ENCODE measurements at regions not wholly inside any gene's neighbourhood (a gene's known extent, or its start where the extent isn't known, plus 50 kb on each side); places are given as distances from the start of the nearest gene placed in this dataset.

DNA sequence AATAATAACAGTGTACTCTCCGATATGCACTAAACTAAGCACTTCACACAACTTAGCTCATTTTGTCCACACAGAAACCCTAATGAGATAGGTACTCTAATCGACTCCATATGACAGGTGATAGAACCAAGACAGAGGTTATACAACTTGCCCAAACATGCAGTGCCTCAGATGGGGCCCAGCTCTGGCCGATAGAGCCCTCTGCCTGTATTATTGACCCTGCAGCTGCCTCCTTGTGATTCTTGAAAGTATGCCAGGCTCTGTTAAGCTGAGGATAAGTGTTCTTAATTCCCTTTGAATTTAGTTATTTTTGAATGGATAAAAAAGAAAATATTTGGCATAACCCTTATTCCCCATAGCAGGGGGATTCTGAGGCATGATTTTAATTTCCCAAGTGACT, 78.5 kb downstream of the HMHB1 start:
- Mint-ChIP-seq H3K36me3 (no peaks in the 10 kb centered on the region), H3K4me3 (no peak overlapping the region), H3K4me1 (no peaks in the 10 kb centered on the region), H3K27me3 (peaks cover 4% of the 10 kb centered on the region), H3K9me3 (peaks cover 0 to 2% (median 0%) of the 10 kb centered on the region in 3 donors), H3K27ac (no peak overlapping the region)

- Mint-ChIP-seq H3K9me3 (peaks cover 0 to 2% (median 0%) of the 10 kb centered on the region in 3 donors), H3K4me3 (no peak overlapping the region), H3K36me3 (no peaks in the 10 kb centered on the region), H3K27ac (no peak overlapping the region), H3K4me1 (no peaks in the 10 kb centered on the region), H3K27me3 (peaks cover 2% of the 10 kb centered on the region)
Measured at GRCh38 chr5:143892271-143892670, 80.3 kb downstream of the HMHB1 start.

DNA sequence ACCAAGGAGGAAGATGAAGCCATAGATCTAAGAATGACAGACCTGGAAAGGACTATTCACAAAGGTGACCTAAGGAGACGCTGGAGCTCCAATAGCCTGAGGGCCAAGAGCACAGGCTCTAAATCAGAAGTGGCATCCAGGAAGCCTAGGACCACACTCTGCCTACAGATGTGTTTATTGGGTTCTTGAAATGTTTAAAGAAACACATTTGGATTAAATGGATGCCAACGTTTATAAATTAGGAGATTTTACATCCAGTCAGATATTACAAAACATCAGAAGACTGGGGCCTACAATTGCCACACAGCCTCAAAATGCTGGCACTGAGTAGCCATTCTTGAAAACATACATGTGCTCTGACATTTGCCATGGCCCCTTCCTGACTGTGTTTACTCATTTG, 80.9 kb downstream of the HMHB1 start:
- Mint-ChIP-seq H3K9me3 (peaks cover 0 to 2% (median 0%) of the 10 kb centered on the region in 3 donors), H3K4me3 (no peak overlapping the region), H3K36me3 (no peaks in the 10 kb centered on the region), H3K27me3 (peaks cover 2% of the 10 kb centered on the region), H3K27ac (no peak overlapping the region), H3K4me1 (no peaks in the 10 kb centered on the region)

GRCh38 chr5:143893638-143894037, 81.7 kb downstream of the HMHB1 start:
- H3K9me3 Mint-ChIP-seq: peaks cover 0 to 2% (median 0%) of the 10 kb centered on the region in 3 donors
- no peaks in the 10 kb centered on the region for H3K4me1 Mint-ChIP-seq
- peaks cover 2% of the 10 kb centered on the region for H3K27me3 Mint-ChIP-seq
- no peak overlapping the region for H3K27ac Mint-ChIP-seq
- no peaks in the 10 kb centered on the region for H3K36me3 Mint-ChIP-seq
- H3K4me3 Mint-ChIP-seq: no peak overlapping the region

DNA sequence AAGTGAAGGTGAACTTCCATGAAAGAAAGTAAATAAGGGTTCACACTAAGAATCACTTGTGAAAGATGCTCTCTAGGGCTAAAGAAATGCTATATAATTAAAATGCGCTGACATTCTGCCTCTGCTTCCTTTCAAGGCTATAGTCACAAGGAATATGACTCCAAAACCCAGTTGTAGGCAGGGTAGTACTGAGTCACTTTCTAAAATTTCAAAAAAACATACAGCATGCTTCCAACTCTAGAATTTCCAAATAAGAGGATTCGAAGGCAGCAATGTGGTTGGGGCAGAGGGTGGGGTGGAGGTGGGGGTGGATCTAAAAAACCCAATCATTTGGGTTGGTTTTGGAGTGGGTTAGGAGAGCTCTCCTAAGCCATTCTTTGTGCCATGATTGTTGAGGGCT, 84.6 kb downstream of the HMHB1 start:
- H3K4me1 Mint-ChIP-seq: no peaks in the 10 kb centered on the region
- H3K27ac Mint-ChIP-seq: no peak overlapping the region
- H3K9me3 Mint-ChIP-seq: peaks cover 0 to 2% (median 0%) of the 10 kb centered on the region in 3 donors
- peaks cover 2% of the 10 kb centered on the region for H3K27me3 Mint-ChIP-seq
- no peaks in the 10 kb centered on the region for H3K36me3 Mint-ChIP-seq
- no peak overlapping the region for H3K4me3 Mint-ChIP-seq

DNA sequence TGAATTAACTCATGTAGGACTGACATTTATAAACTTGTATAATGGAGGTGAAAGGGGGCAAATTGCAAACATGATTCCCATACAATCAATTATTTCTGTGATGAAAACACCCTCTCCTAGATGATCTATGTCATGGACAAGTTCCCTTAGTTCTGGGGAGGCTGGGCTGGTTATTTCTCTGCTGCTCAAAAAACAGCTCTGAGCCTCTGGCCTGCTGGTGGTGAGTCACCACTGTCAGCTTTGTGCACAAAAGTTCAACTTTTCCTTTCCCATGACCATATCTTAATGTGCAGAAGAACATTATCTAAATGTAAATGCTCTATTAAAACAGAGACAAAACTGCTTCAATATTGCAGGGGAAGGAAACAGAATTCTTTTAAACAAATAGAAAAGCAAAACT, 85.0 kb downstream of the HMHB1 start:
- H3K9me3 Mint-ChIP-seq: no peaks in the 10 kb centered on the region
- H3K36me3 Mint-ChIP-seq: no peaks in the 10 kb centered on the region
- no peak overlapping the region for H3K27ac Mint-ChIP-seq
- peaks cover 2% of the 10 kb centered on the region for H3K27me3 Mint-ChIP-seq
- no peaks in the 10 kb centered on the region for H3K4me1 Mint-ChIP-seq
- H3K4me3 Mint-ChIP-seq: no peak overlapping the region

GRCh38 chr5:143898381-143898780, 86.4 kb downstream of the HMHB1 start:
- Mint-ChIP-seq H3K4me1 (no peaks in the 10 kb centered on the region), H3K9me3 (no peaks in the 10 kb centered on the region), H3K36me3 (no peaks in the 10 kb centered on the region), H3K27me3 (peaks cover 2% of the 10 kb centered on the region), H3K27ac (no peak overlapping the region), H3K4me3 (no peak overlapping the region)

GRCh38 chr5:143898916-143899591, 87.1 kb downstream of the HMHB1 start:
- Mint-ChIP-seq H3K4me3 (peak overlapping the region in 1 of 4 donors; percentile 35), H3K27me3 (peaks cover 2% of the 10 kb centered on the region), H3K27ac (no peak overlapping the region), H3K36me3 (no peaks in the 10 kb centered on the region), H3K9me3 (peaks cover 0 to under 1% (median 0%) of the 10 kb centered on the region in 3 donors), H3K4me1 (no peaks in the 10 kb centered on the region)

- Mint-ChIP-seq H3K27me3 (no peaks in the 10 kb centered on the region), H3K27ac (no peak overlapping the region), H3K4me3 (no peak overlapping the region), H3K4me1 (no peaks in the 10 kb centered on the region), H3K9me3 (peaks cover 0 to 3% (median 0%) of the 10 kb centered on the region in 3 donors), H3K36me3 (no peaks in the 10 kb centered on the region)
Measured at GRCh38 chr5:143908959-143909358, 97.0 kb downstream of the HMHB1 start.

- no peaks in the 10 kb centered on the region for H3K9me3 Mint-ChIP-seq
- no peak overlapping the region for H3K4me3 Mint-ChIP-seq
- no peak overlapping the region for H3K27ac Mint-ChIP-seq
Measured at GRCh38 chr5:143913008-143913752, 101.2 kb downstream of the HMHB1 start.

GRCh38 chr5:143914756-143915155, 102.8 kb downstream of the HMHB1 start:
- no peak overlapping the region for H3K4me3 Mint-ChIP-seq
- H3K27me3 Mint-ChIP-seq: peaks cover 2% of the 10 kb centered on the region
- no peaks in the 10 kb centered on the region for H3K9me3 Mint-ChIP-seq
- no peaks in the 10 kb centered on the region for H3K4me1 Mint-ChIP-seq
- no peaks in the 10 kb centered on the region for H3K36me3 Mint-ChIP-seq
- no peak overlapping the region for H3K27ac Mint-ChIP-seq

More at GRCh38 chr5:143913008-143913752, 101.2 kb downstream of the HMHB1 start:
- Mint-ChIP-seq H3K4me1 (no peaks in the 10 kb centered on the region), H3K27me3 (peaks cover 2% of the 10 kb centered on the region), H3K36me3 (no peaks in the 10 kb centered on the region)

DNA sequence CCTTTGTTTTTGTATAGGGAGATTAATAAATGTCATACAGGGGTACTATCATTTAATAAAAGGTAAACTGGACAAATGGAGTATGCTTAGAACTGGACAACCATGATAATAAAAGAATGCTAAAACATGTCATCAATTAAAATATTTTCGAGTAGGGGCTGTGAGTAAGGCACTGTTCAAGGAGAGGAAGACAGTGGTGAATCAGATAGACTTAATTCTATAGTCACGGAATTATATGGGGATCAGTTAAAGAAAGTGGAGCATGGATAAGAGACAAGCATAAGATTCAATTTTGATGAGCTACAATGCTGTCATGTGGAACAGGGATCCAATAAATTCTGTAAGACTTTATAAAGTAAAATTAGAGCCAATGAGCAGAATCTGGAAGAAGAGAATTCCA, 104.5 kb downstream of the HMHB1 start:
- no peaks in the 10 kb centered on the region for H3K9me3 Mint-ChIP-seq
- H3K4me1 Mint-ChIP-seq: no peaks in the 10 kb centered on the region
- H3K36me3 Mint-ChIP-seq: no peaks in the 10 kb centered on the region
- H3K27ac Mint-ChIP-seq: no peak overlapping the region
- peaks cover 2% of the 10 kb centered on the region for H3K27me3 Mint-ChIP-seq
- no peak overlapping the region for H3K4me3 Mint-ChIP-seq

GRCh38 chr5:143918961-143919360, 107.0 kb downstream of the HMHB1 start:
- Mint-ChIP-seq H3K27ac (no peak overlapping the region), H3K36me3 (no peaks in the 10 kb centered on the region), H3K4me1 (no peaks in the 10 kb centered on the region), H3K4me3 (no peak overlapping the region), H3K27me3 (peaks cover 2% of the 10 kb centered on the region), H3K9me3 (no peaks in the 10 kb centered on the region)

DNA sequence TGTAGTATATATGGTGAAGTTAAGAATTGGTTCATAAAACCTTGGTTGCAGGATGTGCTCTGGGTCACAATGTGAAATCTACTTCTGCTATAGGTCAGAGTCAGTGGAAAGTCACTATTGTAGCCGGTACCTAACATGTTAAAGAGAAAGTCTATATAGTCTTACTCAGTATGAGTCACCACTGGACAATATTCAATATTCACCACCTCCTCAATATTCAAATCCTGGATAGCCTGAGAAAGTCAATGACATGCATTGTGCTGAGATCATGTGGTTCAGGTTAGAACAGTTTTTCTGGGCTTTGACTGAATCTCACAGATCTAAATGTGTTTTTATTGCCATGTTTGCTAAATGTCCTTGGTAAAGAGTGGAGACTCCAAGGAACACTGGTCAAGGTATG, 108.8 kb downstream of the HMHB1 start:
- Mint-ChIP-seq H3K4me3 (no peak overlapping the region), H3K9me3 (no peaks in the 10 kb centered on the region), H3K27ac (no peak overlapping the region), H3K4me1 (no peaks in the 10 kb centered on the region), H3K27me3 (peaks cover 3% of the 10 kb centered on the region), H3K36me3 (no peaks in the 10 kb centered on the region)

GRCh38 chr5:143921525-143922311, 109.8 kb downstream of the HMHB1 start:
- H3K4me1 Mint-ChIP-seq: no peaks in the 10 kb centered on the region
- no peak overlapping the region for H3K4me3 Mint-ChIP-seq
- no peaks in the 10 kb centered on the region for H3K9me3 Mint-ChIP-seq
- H3K27me3 Mint-ChIP-seq: peaks cover 3% of the 10 kb centered on the region
- no peak overlapping the region for H3K27ac Mint-ChIP-seq
- H3K36me3 Mint-ChIP-seq: no peaks in the 10 kb centered on the region
